GM20000 (cell line): ENCODE measurements at regions not wholly inside any gene's neighbourhood (a gene's known extent, or its start where the extent isn't known, plus 50 kb on each side); places are given as distances from the start of the nearest gene placed in this dataset.
A peak's percentile ranks its signal among the peaks of the same experiment; 100 is the strongest.

ENCODE experiments used
- DNase-seq: peaks from one replicate; pipeline ENCODE4 v3.0.0; 2012; ENCODE audit warnings: low spot score
- TF ChIP-seq, protein P1 (sequence below): IDR thresholded peaks from 2 replicates; pipeline ENCODE4 v1.5.1; 2012; ENCODE audit warnings: mild to moderate bottlenecking, control low read depth; ENCODE audit errors: extremely low read depth, missing control alignments

DNA sequence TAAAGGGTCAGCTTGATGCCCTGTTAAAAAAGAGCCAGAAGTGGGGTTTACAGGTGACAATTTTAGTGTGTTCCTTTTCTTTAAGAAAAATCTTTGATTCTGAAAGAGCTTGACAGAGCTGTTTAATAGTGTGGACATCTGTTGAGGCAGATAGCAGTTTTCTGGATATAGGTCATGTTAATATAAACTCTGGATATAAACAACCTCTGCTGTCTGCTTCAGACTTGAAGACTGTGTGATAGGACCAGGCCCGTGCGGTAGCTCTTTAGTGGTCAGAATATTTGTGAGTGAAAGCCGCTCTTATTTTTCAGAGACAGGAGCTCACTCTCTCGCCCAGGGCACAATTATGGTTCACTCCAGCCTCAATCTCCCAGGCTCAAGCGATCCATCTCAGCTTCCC is 439.9 kb upstream of the RGS6 start:
- no peak for DNase-seq
- TF ChIP-seq, protein P1, sequence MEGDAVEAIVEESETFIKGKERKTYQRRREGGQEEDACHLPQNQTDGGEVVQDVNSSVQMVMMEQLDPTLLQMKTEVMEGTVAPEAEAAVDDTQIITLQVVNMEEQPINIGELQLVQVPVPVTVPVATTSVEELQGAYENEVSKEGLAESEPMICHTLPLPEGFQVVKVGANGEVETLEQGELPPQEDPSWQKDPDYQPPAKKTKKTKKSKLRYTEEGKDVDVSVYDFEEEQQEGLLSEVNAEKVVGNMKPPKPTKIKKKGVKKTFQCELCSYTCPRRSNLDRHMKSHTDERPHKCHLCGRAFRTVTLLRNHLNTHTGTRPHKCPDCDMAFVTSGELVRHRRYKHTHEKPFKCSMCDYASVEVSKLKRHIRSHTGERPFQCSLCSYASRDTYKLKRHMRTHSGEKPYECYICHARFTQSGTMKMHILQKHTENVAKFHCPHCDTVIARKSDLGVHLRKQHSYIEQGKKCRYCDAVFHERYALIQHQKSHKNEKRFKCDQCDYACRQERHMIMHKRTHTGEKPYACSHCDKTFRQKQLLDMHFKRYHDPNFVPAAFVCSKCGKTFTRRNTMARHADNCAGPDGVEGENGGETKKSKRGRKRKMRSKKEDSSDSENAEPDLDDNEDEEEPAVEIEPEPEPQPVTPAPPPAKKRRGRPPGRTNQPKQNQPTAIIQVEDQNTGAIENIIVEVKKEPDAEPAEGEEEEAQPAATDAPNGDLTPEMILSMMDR = no peak

- DNase-seq = peak; percentile 41
- TF ChIP-seq, protein P1 = no peak
These were observed 434.6 kb upstream of the RGS6 start for GRCh38 chr14:71497645-71498086.

GRCh38 chr14:71498212-71498611 is 434.0 kb upstream of the RGS6 start:
- no peak for DNase-seq
- TF ChIP-seq, protein P1 = no peak

GRCh38 chr14:71499018-71499417 is 433.2 kb upstream of the RGS6 start:
- TF ChIP-seq, protein P1 = no peak
- DNase-seq = no peak

DNA sequence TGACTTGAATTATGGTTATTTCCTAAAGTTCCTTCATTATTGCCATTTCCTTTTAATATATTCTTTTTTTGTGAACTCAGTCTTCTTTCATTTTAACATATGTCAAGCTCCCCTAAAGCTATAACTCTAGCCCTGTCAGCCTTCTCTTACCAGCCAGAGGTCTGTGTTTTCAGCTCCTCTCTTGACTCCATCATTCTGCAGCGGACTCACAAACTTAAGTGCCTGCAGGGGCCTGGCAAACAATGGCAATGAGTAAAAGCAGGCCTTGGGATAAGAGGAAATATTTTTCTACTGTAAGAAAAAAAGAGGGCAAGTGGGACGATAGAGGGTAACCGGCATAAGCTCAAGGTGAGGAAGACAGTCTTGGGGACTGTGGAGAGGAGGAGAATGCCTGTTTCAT is 424.5 kb upstream of the RGS6 start:
- DNase-seq = no peak
- TF ChIP-seq, protein P1 = no peak

- no peak for DNase-seq
- TF ChIP-seq, protein P1 = no peak
These were observed 423.3 kb upstream of the RGS6 start for GRCh38 chr14:71508901-71509300.

DNA sequence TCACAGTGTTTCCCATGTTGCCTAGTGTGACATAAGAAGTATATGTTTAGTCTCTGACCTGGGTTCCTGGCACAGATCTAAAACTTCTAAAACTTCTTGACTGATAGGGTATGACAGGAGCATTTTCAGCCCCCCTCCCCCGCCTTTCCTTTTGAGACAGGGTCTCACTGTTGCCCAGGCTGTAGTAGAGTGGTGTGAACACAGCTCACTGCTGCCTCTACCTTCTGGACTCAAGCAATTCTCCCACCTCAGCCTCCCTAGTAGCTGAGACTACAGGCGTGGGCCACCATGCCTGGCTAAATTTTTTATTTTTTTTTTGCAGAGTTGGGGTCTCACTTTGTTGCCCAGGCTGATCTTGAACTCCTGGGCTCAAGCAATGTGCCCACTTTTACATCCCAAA is 421.1 kb upstream of the RGS6 start:
- TF ChIP-seq, protein P1 = no peak
- no peak for DNase-seq
